Mucosa of descending colon (tissue), 3 donors: ENCODE measurements at regions not wholly inside any gene's neighbourhood (a gene's known extent, or its start where the extent isn't known, plus 50 kb on each side); places are given as distances from the start of the nearest gene placed in this dataset.

Experiments
- ATAC-seq: fragments of 200-7000 bp; cut with Tn5 transposase; one replicate; pipeline ENCODE4 v1.9.1; 2020; ENCODE audit warnings: mild to moderate bottlenecking, moderate library complexity
- DNase-seq, 3 donors: peaks; one replicate each; pipeline ENCODE4 v3.0.0-alpha.2; 2020
- H3K36me3 ChIP-seq: fragments of 200-600 bp; one replicate; pipeline ENCODE4 v1.8.0; 2021; ENCODE audit warnings: low read depth, mild to moderate bottlenecking
- H3K4me1 ChIP-seq: fragments of 200-600 bp; one replicate; pipeline ENCODE4 v1.8.0; 2021; ENCODE audit warnings: low read depth, mild to moderate bottlenecking
- H3K4me3 ChIP-seq: fragments of 200-600 bp; one replicate; pipeline ENCODE4 v1.8.0; 2021; ENCODE audit warnings: mild to moderate bottlenecking
- H3K9me3 ChIP-seq: fragments of 200-600 bp; one replicate; pipeline ENCODE4 v1.8.0; 2021; ENCODE audit warnings: mild to moderate bottlenecking
- intact Hi-C, 2 donors: fragments of 100-400 bp; cut with DNase I in 1 of 2; cut with micrococcal nuclease in 1 of 2; formaldehyde crosslinking; loops; one replicate each; pipeline versions ENCODE4 v1.11.0 to v1.11.1; 2022; cut with DNase I, micrococcal nuclease
- TF ChIP-seq, protein P1 (sequence below): fragments of 200-600 bp; IDR thresholded peaks from one replicate; pipeline ENCODE4 v1.8.0; 2022; ENCODE audit warnings: antibody characterized with exemption, mild to moderate bottlenecking
- donor health status: DM: no; HTN: no; CAD: no; lungs with moderate emphysema.
- donor health status: DM: no; HTN: no; CAD: no.
- donor health status: DM: no; HTN: yes; CAD: no.

DNA sequence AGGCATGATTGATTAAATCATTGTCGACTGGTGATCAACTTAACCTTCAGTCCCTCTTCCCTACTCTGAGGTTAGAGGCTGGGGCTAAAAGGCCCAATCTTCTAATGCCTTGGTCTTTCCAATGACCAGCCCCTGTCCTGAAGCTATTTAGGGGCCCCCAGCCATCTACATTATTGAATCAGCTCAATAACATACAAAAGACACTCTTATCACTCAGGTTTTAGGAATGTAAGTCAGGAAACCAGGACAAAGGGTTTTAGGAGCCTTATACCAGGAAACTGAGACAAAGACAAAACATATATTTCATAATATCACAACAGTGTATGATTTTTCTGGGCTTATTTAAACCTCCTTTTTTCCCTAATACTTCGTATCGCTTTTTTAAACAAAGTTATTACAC lies 198.6 kb downstream of the RNF152 start:
- ATAC-seq (no peak), DNase-seq (no peak)
- H3K4me3 ChIP-seq: no peak overlapping the region
- H3K9me3 ChIP-seq: no peaks in the 10 kb centered on the region
- intact Hi-C loops: no loop called here
- peaks cover 26% of the 10 kb centered on the region for H3K4me1 ChIP-seq
- no peaks in the 10 kb centered on the region for H3K36me3 ChIP-seq
- TF ChIP-seq, protein P1, sequence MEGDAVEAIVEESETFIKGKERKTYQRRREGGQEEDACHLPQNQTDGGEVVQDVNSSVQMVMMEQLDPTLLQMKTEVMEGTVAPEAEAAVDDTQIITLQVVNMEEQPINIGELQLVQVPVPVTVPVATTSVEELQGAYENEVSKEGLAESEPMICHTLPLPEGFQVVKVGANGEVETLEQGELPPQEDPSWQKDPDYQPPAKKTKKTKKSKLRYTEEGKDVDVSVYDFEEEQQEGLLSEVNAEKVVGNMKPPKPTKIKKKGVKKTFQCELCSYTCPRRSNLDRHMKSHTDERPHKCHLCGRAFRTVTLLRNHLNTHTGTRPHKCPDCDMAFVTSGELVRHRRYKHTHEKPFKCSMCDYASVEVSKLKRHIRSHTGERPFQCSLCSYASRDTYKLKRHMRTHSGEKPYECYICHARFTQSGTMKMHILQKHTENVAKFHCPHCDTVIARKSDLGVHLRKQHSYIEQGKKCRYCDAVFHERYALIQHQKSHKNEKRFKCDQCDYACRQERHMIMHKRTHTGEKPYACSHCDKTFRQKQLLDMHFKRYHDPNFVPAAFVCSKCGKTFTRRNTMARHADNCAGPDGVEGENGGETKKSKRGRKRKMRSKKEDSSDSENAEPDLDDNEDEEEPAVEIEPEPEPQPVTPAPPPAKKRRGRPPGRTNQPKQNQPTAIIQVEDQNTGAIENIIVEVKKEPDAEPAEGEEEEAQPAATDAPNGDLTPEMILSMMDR: no peak

DNA sequence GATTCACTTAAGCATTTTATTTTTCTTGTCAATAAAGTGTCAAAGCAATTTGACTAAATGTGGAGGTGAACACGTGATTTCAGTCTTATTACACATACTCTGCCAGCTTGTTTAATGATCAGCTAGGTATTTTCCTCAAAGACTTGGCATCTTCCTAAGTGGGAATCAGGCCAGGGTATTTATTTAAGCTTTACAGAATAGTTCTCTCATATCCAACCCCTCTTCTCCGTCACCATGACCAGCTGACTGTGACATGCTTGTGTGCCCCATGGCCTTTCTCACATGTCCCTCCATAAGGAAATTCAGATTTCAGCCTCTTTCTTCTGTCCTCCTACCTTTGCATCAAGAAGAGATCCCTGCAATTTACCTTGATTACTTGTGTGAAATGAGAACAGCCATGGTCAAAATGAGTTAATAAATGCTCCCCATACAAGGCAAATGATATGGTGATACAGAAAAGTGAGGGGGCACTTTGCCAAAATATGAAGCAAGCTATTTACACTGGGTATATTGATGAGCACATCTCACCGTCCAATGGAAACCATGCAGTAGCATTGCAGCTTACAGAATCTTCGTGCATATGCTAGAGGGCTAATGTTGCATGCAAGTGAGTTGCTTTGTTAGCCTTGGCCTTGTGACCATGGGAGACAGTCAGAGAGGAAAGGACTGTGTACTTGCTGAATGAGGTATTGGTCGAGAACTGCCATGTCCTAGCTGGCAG lies 202.2 kb downstream of the RNF152 start:
- Histone ChIP-seq H3K4me3 (no peak overlapping the region), H3K9me3 (no peaks in the 10 kb centered on the region), H3K36me3 (no peaks in the 10 kb centered on the region), H3K4me1 (peaks cover 26% of the 10 kb centered on the region)
- DNase-seq: peak in 1 of 3 donors; percentile 70
- TF ChIP-seq, protein P1: no peak
- intact Hi-C loops: no loop called here
- peak; percentile 78 for ATAC-seq

DNA sequence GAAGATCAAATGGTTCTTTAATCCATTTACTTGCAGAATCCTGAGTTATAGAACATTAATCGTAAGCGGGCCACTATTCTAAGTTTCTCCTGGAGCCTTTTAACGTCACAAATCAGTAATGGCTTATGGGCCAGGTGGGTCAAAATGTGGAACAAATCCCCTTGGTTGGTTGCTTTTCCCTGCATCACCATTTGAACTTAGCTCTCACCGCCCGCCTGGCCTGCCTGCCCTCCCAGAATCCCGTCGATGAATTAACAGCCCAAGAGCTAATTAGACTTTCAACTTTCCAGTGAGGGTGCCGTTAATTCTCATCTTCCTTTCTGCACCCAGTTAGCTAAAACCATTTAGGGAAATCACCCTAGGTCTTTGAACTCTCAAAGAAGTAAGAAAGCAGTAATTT lies 205.5 kb downstream of the RNF152 start:
- intact Hi-C loops: no loop called here
- Histone ChIP-seq H3K4me3 (no peak overlapping the region), H3K36me3 (no peaks in the 10 kb centered on the region), H3K9me3 (no peaks in the 10 kb centered on the region), H3K4me1 (peaks cover 12% of the 10 kb centered on the region)
- DNase-seq (no peak), ATAC-seq (no peak)
- TF ChIP-seq, protein P1: no peak

DNA sequence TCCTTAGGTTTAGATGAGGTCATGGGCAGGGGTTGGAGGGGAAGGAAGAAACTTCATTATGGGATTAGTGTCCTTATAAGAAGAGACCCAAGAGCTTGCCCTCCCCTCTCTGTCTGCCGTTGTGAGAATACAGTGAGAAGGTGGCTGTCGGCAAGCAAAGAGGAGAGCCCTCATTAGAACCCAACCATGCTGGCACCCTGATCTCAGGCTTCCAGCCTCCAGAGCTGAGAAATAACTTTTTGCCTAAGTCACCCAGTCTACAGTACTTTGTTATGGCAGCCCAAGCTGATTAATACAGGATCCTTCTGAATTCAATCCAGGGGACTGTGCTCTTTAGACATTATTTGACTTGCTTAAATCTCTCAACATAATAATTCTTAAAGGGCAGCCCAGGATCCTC lies 209.0 kb downstream of the RNF152 start:
- H3K4me1 ChIP-seq: no peaks in the 10 kb centered on the region
- TF ChIP-seq, protein P1: no peak
- intact Hi-C loops: no loop called here
- H3K9me3 ChIP-seq: peaks cover 16% of the 10 kb centered on the region
- DNase-seq: no peak
- H3K36me3 ChIP-seq: no peaks in the 10 kb centered on the region
- no peak for ATAC-seq
- H3K4me3 ChIP-seq: no peak overlapping the region

DNA sequence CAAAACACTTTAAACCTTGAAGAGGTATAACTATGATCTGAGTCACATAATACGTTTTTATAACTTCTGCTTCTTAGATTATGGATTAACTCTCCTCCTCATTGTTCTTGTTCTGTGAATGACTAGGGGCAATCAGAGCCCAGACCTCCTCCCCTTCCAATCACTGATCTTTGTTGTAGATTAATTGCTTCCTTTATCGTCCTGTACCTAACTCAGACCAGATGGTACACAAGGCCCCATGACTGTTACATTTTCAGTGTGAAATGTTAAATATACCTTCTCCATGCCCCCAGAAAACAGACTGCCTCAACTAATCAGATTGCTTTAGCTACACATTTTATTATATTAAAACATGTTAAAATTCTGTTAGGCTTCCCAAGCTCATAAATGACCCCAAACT lies 211.7 kb downstream of the RNF152 start:
- intact Hi-C loops: no loop called here
- TF ChIP-seq, protein P1: no peak
- DNase-seq (no peak), ATAC-seq (no peak)
- peaks cover 17% of the 10 kb centered on the region for H3K9me3 ChIP-seq
- no peaks in the 10 kb centered on the region for H3K36me3 ChIP-seq
- no peaks in the 10 kb centered on the region for H3K4me1 ChIP-seq
- no peak overlapping the region for H3K4me3 ChIP-seq

DNA sequence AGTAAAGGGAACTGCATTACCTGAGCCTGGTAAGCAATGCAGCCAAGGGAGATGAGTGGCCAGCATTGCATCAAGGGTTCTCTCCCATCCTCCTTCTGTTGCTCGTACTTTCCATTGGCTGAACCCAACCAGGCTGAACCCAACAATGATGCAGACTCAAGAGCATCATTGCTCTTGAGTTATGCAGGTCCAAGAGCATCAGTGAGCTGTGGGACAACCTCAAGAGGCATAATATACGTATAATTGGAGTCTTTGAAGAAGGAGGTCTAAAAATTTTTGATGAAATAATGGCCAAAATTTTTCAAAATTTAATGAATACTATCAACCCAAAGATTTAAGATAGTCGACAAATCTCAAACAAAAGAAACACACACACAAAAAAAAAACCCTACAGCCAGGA lies 213.0 kb downstream of the RNF152 start:
- Histone ChIP-seq H3K4me3 (no peak overlapping the region), H3K9me3 (peaks cover 17% of the 10 kb centered on the region), H3K4me1 (no peaks in the 10 kb centered on the region), H3K36me3 (no peaks in the 10 kb centered on the region)
- DNase-seq: no peak
- ATAC-seq: no peak
- intact Hi-C loops: no loop called here
- TF ChIP-seq, protein P1: no peak
